WI38 (cell line): ENCODE measurements at regions not wholly inside any gene's neighbourhood (a gene's known extent, or its start where the extent isn't known, plus 50 kb on each side); places are given as distances from the start of the nearest gene placed in this dataset.

Experiments used
- H3K4me3 ChIP-seq: 2 replicates; pipeline ENCODE4 v1.5.1; 2011; ENCODE audit warnings: low read depth, mild to moderate bottlenecking, control low read depth, low read length
- CTCF ChIP-seq: IDR thresholded peaks from 2 replicates; pipeline ENCODE4 v1.5.1; 2012; ENCODE audit warnings: low read depth, mild to moderate bottlenecking, control low read depth, low read length

DNA sequence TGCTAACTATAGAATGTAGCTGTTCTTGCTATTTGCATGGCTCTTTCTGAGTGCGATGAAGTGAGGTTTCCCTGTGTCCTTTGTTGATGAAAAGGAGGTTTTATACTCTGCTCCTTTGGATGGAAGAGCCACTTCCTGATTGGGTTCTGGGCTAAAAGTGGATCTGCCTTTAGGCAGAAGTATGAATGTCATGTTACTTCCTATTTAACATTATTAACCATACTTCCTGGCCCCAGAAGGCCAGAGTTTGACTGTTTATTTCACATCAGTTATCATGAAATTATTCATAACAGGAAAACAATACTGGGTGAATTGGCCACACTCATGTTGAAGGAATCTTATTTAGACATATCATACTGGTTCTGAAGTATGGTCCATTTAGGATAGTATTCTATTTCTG, 386.2 kb downstream of the PCDH7 start:
- no peak overlapping the region for H3K4me3 ChIP-seq
- no peak for TF ChIP-seq CTCF

DNA sequence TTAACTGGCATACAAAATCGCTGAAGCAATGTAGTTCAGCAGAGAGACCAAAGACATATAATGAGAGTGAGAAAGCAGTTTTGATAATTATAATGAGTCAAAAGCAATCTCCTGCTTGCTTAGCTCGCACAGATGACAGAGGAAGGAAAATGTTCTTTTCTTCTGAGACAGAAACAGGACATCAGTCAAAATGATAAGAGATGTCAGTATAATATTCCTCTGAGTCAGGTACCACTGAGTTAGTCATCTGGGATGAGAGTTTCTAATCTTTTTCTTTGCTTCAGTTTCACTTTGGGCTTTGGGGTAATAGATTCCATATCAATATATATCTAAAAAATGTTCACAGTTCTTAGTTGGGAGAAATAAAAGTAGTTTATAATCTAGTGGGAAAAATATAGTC, 387.2 kb downstream of the PCDH7 start:
- H3K4me3 ChIP-seq = no peak overlapping the region
- TF ChIP-seq CTCF = no peak

DNA sequence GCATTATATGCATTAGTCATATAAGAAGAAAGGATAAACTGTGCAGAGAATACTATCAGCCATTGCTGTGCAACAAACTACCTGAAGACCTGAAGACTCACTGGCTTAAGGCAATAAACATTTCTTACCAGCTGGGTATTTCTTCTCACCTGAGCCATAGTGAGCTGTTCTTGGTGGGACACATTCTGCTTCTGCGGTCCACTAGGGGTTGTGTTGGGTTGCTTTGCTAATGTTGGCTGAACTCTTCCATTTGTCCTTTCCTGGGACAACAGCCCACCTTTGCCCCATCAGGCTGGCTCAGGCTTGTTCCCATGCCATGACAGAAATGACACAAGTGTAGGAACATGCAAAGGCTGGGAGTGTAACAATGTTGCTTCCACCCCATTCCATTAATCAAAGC, 388.6 kb downstream of the PCDH7 start:
- no peak overlapping the region for H3K4me3 ChIP-seq
- TF ChIP-seq CTCF = no peak

DNA sequence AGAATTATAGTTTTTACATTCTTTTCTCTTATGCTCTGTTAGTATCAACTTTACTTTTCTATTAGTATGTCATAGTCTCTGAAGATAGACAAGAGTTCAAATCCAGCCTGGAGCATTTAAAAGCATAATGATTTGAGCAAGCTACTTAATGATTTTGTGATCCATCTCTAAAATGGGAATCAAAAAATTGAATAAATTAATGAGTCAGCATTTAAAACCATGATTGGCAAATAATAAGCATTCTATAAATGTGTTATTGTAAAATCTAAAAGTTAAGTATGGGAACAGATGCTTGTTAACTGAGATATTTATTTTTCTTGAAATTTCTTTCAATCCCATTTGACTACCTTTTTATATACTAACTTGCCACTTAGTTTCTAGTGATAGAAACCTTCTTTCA, 391.6 kb downstream of the PCDH7 start:
- no peak overlapping the region for H3K4me3 ChIP-seq
- TF ChIP-seq CTCF = no peak

- H3K4me3 ChIP-seq = no peak overlapping the region
- no peak for TF ChIP-seq CTCF
Observed at GRCh38 chr4:31114816-31115215, 394.6 kb downstream of the PCDH7 start.

- no peak for TF ChIP-seq CTCF
- H3K4me3 ChIP-seq = no peak overlapping the region
Observed at GRCh38 chr4:31124008-31124585, 403.9 kb downstream of the PCDH7 start.

GRCh38 chr4:31125061-31125460, 404.9 kb downstream of the PCDH7 start:
- H3K4me3 ChIP-seq = no peak overlapping the region
- no peak for TF ChIP-seq CTCF
